Mucosa of stomach (tissue), 1 donor: ENCODE measurements at regions not wholly inside any gene's neighbourhood (a gene's known extent, or its start where the extent isn't known, plus 50 kb on each side); places are given as distances from the start of the nearest gene placed in this dataset.

Experiments used
- H3K27me3 ChIP-seq: one replicate; pipeline ENCODE4 v1.7.0; 2013; ENCODE audit warnings: mild to moderate bottlenecking, low read length; ENCODE audit not compliant: control insufficient read depth, insufficient read depth
- H3K36me3 ChIP-seq: one replicate; pipeline ENCODE4 v1.7.0; 2013; ENCODE audit warnings: low read length; ENCODE audit not compliant: control insufficient read depth, insufficient read depth
- H3K4me1 ChIP-seq: one replicate; pipeline ENCODE4 v1.7.0; 2013; ENCODE audit warnings: mild to moderate bottlenecking, low read length; ENCODE audit not compliant: control insufficient read depth, insufficient read depth
- H3K4me3 ChIP-seq: one replicate; pipeline ENCODE4 v1.7.0; 2013; ENCODE audit warnings: low read length
- H3K9ac ChIP-seq: one replicate; pipeline ENCODE4 v1.7.0; 2013; ENCODE audit warnings: mild to moderate bottlenecking, low read length, moderate library complexity
- H3K9me3 ChIP-seq: one replicate; pipeline ENCODE4 v1.7.0; 2013; ENCODE audit warnings: mild to moderate bottlenecking, low read length, moderate library complexity; ENCODE audit not compliant: control insufficient read depth
- donor health status: Pancreatic carcinoma.

DNA sequence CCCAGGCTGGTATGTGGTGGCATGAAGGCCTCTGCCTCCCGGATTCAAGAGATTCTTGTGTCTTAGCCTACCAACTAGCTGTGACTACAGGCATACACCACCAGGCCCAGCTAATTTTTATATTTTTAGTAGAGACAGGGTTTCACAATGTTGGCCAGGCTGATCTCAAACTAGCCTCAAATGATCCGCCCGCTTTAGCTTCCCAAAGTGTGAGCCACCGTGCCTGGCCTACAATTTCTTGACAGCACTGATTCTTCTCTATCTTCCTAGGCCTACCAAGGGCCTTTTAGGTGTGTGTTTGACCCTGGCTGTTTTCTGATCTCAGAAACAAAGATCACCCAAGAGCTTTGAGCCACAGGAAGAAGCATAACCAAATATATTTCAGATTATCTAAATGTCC, 540.8 kb upstream of the ADAMTS5 start:
- no peaks in the 10 kb centered on the region for H3K9me3 ChIP-seq
- H3K36me3 ChIP-seq = no peaks in the 10 kb centered on the region
- H3K9ac ChIP-seq = no peak overlapping the region
- no peak overlapping the region for H3K4me3 ChIP-seq
- H3K4me1 ChIP-seq = no peaks in the 10 kb centered on the region
- H3K27me3 ChIP-seq = no peaks in the 10 kb centered on the region

- Histone ChIP-seq H3K9ac (no peak overlapping the region), H3K27me3 (no peaks in the 10 kb centered on the region), H3K4me3 (no peak overlapping the region), H3K4me1 (no peaks in the 10 kb centered on the region), H3K9me3 (no peaks in the 10 kb centered on the region), H3K36me3 (no peaks in the 10 kb centered on the region)
Observed at GRCh38 chr21:27505516-27505915, 538.6 kb upstream of the ADAMTS5 start.

GRCh38 chr21:27502801-27503200, 535.9 kb upstream of the ADAMTS5 start:
- no peak overlapping the region for H3K9ac ChIP-seq
- H3K4me1 ChIP-seq = no peaks in the 10 kb centered on the region
- H3K36me3 ChIP-seq = no peaks in the 10 kb centered on the region

DNA sequence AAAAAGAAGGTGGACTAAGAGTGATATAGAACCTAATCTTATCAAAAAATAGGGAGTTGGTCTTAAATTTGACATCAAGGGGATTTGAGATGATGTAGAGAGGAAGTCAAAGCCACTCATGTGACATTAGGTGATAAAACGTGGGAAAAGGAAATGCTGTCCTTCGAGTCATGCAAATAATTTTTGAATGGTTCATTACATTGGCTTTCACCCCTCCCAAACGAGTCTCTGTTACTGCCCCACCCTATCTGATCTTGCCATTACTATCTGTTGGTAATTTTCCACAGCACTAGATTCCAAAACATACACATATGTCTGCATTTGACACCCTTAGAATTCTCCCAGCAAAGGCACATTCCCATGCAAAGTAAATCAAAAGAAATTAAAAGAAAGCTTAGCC, 531.1 kb upstream of the ADAMTS5 start:
- Histone ChIP-seq H3K27me3 (no peaks in the 10 kb centered on the region), H3K4me3 (no peak overlapping the region), H3K9ac (no peak overlapping the region), H3K36me3 (no peaks in the 10 kb centered on the region), H3K4me1 (no peaks in the 10 kb centered on the region), H3K9me3 (no peaks in the 10 kb centered on the region)

More at GRCh38 chr21:27502801-27503200, 535.9 kb upstream of the ADAMTS5 start:
- H3K4me3 ChIP-seq = no peak overlapping the region
- no peaks in the 10 kb centered on the region for H3K9me3 ChIP-seq
- no peaks in the 10 kb centered on the region for H3K27me3 ChIP-seq

DNA sequence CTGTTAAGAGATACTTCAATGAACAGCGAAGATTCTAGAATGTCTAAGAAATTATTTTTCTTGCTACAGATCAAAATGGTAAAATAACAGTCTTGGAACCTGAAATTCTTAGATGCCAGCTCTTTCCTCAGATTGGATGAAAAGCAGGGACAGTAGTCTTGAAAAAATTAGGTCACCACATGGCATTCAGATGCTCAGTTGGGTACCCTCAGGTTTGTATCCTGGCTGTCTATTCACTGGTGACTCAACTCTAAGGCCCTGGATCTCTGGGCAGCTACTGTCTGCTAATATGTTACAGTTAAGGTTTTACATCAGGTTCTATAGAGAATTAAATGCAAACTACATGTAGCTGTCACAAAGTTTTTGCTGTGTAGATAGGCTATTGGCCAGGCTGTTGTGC, 528.9 kb upstream of the ADAMTS5 start:
- Histone ChIP-seq H3K36me3 (no peaks in the 10 kb centered on the region), H3K9me3 (no peaks in the 10 kb centered on the region), H3K4me1 (no peaks in the 10 kb centered on the region), H3K9ac (no peak overlapping the region), H3K27me3 (no peaks in the 10 kb centered on the region), H3K4me3 (no peak overlapping the region)

- Histone ChIP-seq H3K4me3 (no peak overlapping the region), H3K27me3 (no peaks in the 10 kb centered on the region), H3K9me3 (no peaks in the 10 kb centered on the region), H3K4me1 (no peaks in the 10 kb centered on the region), H3K9ac (no peak overlapping the region), H3K36me3 (no peaks in the 10 kb centered on the region)
Observed at GRCh38 chr21:27493542-27493941, 526.7 kb upstream of the ADAMTS5 start.

GRCh38 chr21:27487676-27488075, 520.8 kb upstream of the ADAMTS5 start:
- H3K36me3 ChIP-seq = no peaks in the 10 kb centered on the region

DNA sequence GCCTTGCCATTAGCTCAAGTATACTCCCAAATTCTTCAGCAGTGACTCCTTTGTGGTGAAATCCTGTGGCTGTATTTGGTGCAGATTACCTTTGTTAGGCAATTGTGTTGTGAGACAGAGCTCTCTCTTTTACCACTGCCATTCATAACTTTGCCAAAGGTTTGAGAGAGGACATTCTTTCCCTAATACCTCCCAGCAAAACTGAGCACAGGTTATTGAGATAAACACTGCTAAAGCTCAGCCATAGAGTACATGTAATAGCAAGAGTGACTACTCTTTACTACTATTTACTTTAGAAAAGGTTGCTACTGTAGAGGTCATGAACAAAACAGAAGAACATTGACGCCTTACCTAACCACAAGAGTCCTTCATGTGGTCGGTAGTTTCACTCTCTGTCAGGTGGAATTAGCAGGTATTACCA, 514.0 kb upstream of the ADAMTS5 start:
- no peaks in the 10 kb centered on the region for H3K9me3 ChIP-seq
- no peak overlapping the region for H3K9ac ChIP-seq
- no peaks in the 10 kb centered on the region for H3K27me3 ChIP-seq
- H3K4me1 ChIP-seq = no peaks in the 10 kb centered on the region
- H3K4me3 ChIP-seq = no peak overlapping the region
- no peaks in the 10 kb centered on the region for H3K36me3 ChIP-seq

More at GRCh38 chr21:27487676-27488075, 520.8 kb upstream of the ADAMTS5 start:
- Histone ChIP-seq H3K9ac (no peak overlapping the region), H3K4me1 (no peaks in the 10 kb centered on the region), H3K27me3 (no peaks in the 10 kb centered on the region), H3K9me3 (no peaks in the 10 kb centered on the region), H3K4me3 (no peak overlapping the region)

- Histone ChIP-seq H3K9me3 (no peaks in the 10 kb centered on the region), H3K36me3 (no peaks in the 10 kb centered on the region), H3K9ac (no peak overlapping the region), H3K27me3 (no peaks in the 10 kb centered on the region), H3K4me1 (no peaks in the 10 kb centered on the region), H3K4me3 (no peak overlapping the region)
Observed at GRCh38 chr21:27477296-27477695, 510.4 kb upstream of the ADAMTS5 start.

- Histone ChIP-seq H3K9ac (no peak overlapping the region), H3K27me3 (no peaks in the 10 kb centered on the region), H3K36me3 (no peaks in the 10 kb centered on the region), H3K4me3 (no peak overlapping the region), H3K4me1 (no peaks in the 10 kb centered on the region), H3K9me3 (no peaks in the 10 kb centered on the region)
Observed at GRCh38 chr21:27476696-27477095, 509.8 kb upstream of the ADAMTS5 start.

- H3K9me3 ChIP-seq = no peaks in the 10 kb centered on the region
- no peaks in the 10 kb centered on the region for H3K4me1 ChIP-seq
- no peak overlapping the region for H3K4me3 ChIP-seq
- no peaks in the 10 kb centered on the region for H3K27me3 ChIP-seq
- no peaks in the 10 kb centered on the region for H3K36me3 ChIP-seq
- H3K9ac ChIP-seq = no peak overlapping the region
Observed at GRCh38 chr21:27475363-27475955, 508.6 kb upstream of the ADAMTS5 start.

DNA sequence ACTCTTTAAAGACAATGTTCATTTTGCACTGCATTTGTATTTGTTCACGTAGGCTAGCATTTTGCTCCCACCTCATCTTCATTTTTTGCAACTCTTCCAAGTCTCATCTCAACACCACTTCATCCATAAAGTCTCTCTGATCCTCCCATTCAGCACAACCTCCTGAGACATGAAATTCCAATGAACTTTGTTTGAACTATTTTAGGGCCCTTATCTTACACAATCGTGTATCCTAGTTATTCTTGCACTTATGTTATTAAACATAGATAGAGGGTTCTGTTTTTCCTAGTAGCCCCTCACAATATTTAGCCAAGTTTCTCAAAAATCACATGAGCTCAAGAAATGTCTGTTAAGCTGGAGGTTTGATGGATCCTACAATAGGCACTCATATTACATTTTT, 500.5 kb upstream of the ADAMTS5 start:
- Histone ChIP-seq H3K36me3 (no peaks in the 10 kb centered on the region), H3K4me1 (no peaks in the 10 kb centered on the region), H3K27me3 (no peaks in the 10 kb centered on the region), H3K4me3 (no peak overlapping the region), H3K9ac (no peak overlapping the region), H3K9me3 (no peaks in the 10 kb centered on the region)

DNA sequence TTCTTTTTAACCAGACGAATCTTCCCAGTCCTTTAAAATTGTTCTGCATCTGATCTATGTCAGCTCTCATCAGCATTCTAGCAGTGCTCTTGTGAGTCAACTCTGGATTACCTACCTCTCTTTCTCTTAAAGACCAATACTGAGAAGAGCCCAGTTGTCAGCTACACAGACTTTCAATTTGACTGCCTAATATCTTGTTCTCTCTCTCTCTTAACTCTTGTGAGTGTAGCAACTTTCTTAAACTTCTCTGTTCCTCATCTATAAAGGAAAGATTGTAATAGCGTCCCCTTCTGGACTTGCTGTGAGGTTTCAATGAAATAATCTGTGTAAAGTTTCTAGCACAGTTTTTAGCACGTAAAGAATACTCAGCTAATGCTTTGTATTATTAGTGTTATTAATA, 499.3 kb upstream of the ADAMTS5 start:
- Histone ChIP-seq H3K27me3 (no peaks in the 10 kb centered on the region), H3K9me3 (no peaks in the 10 kb centered on the region), H3K4me3 (no peak overlapping the region), H3K36me3 (no peaks in the 10 kb centered on the region), H3K4me1 (no peaks in the 10 kb centered on the region), H3K9ac (no peak overlapping the region)
